GM18511 (cell line): ENCODE measurements at regions not wholly inside any gene's neighbourhood (a gene's known extent, or its start where the extent isn't known, plus 50 kb on each side); places are given as distances from the start of the nearest gene placed in this dataset.

ENCODE experiments used
- ATAC-seq: cut with Tn5 transposase; IDR thresholded peaks from one replicate; pipeline ENCODE4 v1.9.1; 2021; ENCODE audit warnings: mild to moderate bottlenecking, moderate library complexity; ENCODE audit not compliant: unreplicated experiment

- peak; percentile 90 for ATAC-seq
Observed at GRCh38 chr2:183214680-183215079, 90.4 kb downstream of the NUP35 start.

GRCh38 chr2:183215917-183216316 lies 91.7 kb downstream of the NUP35 start:
- no peak for ATAC-seq

- no peak for ATAC-seq
Observed at GRCh38 chr2:183219888-183220287, 95.6 kb downstream of the NUP35 start.

- no peak for ATAC-seq
Observed at GRCh38 chr2:183222751-183223150, 98.5 kb downstream of the NUP35 start.

GRCh38 chr2:183224948-183225347 lies 100.7 kb downstream of the NUP35 start:
- ATAC-seq, result no peak

- ATAC-seq, result no peak
Observed at GRCh38 chr2:183227176-183227575, 102.9 kb downstream of the NUP35 start.

- ATAC-seq, result no peak
Observed at GRCh38 chr2:183229386-183229785, 105.1 kb downstream of the NUP35 start.

GRCh38 chr2:183232161-183232865 lies 108.1 kb downstream of the NUP35 start:
- ATAC-seq, result no peak

GRCh38 chr2:183242937-183243336 lies 118.7 kb downstream of the NUP35 start:
- ATAC-seq, result no peak

- ATAC-seq, result no peak
Observed at GRCh38 chr2:183243758-183244157, 119.5 kb downstream of the NUP35 start.

- ATAC-seq, result no peak
Observed at GRCh38 chr2:183244300-183244844, 120.1 kb downstream of the NUP35 start.

GRCh38 chr2:183248866-183249567 lies 124.8 kb downstream of the NUP35 start:
- ATAC-seq, result peak; percentile 80

- ATAC-seq, result no peak
Observed at GRCh38 chr2:183250061-183250460, 125.8 kb downstream of the NUP35 start.

- no peak for ATAC-seq
Observed at GRCh38 chr2:183250472-183250871, 126.2 kb downstream of the NUP35 start.

GRCh38 chr2:183253441-183254130 lies 129.3 kb downstream of the NUP35 start:
- no peak for ATAC-seq

- no peak for ATAC-seq
Observed at GRCh38 chr2:183255411-183255810, 131.2 kb downstream of the NUP35 start.

GRCh38 chr2:183259921-183260320 lies 135.7 kb downstream of the NUP35 start:
- ATAC-seq, result peak; percentile 88

- ATAC-seq, result no peak
Observed at GRCh38 chr2:183260527-183260926, 136.3 kb downstream of the NUP35 start.

GRCh38 chr2:183264890-183265535 lies 140.8 kb downstream of the NUP35 start:
- no peak for ATAC-seq

- peak; percentile 86 for ATAC-seq
Observed at GRCh38 chr2:183267148-183267827, 143.0 kb downstream of the NUP35 start.

GRCh38 chr2:183269956-183270355 lies 145.7 kb downstream of the NUP35 start:
- no peak for ATAC-seq
